8988T (cell line): ENCODE measurements at regions not wholly inside any gene's neighbourhood (a gene's known extent, or its start where the extent isn't known, plus 50 kb on each side); places are given as distances from the start of the nearest gene placed in this dataset.

Experiments
- DNase-seq: peaks from one replicate; pipeline ENCODE4 v3.0.0; 2011

- no peak for DNase-seq
Measured at GRCh38 chrX:20418379-20419150, 151.9 kb upstream of the RPS6KA3 start.

DNA sequence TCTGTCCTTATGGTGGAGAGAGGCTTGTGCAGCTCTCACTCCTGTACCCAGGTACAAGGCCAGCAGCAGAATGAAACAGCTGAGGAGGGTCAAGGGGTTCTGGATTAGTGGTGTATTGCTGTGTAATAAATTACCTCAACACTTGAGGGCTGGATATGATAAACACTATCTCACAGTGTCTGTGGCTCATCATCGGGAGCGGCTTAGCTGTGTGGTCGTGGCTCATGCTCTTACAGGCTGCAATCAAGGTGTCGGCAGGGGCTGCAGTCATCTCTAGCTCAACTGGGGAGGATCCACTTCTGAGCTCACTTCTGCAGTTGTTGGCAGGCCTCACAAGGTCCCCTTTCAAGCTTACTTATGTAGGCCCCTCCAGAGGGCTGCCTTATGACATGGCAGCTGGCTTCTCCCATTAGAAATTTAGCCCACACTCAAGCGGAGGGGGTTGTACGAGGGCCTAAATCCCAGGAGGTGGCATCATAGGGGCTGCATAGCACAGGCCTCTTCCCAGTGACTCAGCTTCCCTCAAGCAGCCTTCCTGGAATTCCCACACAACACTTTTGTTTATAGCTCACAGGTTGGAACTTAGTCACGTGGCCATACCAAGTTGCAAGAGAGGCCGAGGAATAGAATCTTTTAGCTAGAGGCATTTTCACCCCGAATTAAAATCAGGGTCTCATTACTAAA is 148.2 kb upstream of the RPS6KA3 start:
- DNase-seq = no peak

DNA sequence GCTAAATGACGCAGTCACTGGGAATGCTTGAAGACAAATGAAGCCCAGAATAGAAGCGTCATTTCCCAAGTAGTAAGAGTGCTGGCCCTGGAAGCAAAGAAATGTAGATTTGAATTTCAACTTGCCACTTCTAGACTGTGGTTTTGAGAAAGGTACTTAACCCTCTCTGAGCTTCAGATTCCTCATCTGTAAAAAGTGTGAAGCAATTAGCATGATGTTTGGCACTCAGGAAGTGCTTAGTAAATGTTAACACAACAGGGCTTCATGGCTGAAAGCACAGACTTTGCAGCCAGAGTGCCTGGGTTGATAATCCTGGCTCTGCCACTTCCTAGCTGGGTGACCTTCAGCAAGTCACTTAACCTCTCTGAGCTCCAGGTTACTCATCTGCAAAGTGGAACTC is 147.4 kb upstream of the RPS6KA3 start:
- DNase-seq = no peak

DNA sequence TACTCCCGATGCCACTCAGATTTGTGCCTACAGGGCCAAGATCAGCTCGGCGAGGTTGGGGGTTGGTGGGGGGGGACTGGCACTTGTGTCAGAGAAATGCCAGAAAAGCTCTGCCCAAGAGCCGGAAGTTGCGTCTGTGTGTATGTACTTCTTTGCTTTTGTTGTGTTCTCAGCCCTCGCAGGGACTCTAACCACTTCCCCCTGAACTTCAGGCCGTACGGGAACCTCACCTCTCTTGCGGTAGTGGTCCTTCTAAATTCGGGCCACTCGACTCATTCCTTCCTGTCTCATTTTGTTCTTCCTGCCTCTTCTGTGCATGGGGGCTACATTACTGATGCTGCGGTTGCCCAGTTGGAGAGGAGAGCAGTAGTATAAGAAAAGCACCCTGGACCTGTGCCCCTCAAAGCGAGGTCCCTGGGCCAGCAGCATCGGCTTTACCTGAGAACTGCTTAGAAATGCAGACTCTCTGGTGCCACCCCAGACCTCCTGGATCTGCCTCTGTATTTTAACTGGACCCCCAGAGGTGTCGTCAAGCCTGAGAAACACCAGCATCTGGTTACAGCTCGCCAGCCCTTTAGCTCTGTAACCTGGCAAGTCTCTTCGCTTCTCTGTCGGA is 146.3 kb upstream of the RPS6KA3 start:
- DNase-seq = no peak

- no peak for DNase-seq
Measured at GRCh38 chrX:20410540-20410939, 143.8 kb upstream of the RPS6KA3 start.

DNA sequence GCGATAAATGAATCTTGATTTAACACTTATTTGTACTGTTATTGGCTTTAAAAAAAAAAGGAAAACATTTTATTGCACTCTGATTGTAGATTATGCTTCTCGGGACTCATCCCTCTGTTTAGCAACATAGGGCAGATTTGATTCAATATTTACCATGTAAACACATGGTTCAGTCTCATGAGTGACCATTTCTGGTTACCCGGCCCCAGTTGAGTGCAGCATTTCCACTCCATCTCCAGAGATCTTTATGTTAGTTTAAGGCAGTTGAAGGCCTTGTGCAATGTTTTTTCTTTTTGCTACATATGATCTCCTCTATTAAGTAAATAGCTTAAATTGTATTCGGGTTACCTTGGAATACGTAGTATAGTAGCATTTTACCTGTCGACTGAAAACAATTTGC is 143.3 kb upstream of the RPS6KA3 start:
- no peak for DNase-seq

GRCh38 chrX:20402956-20403355 is 136.2 kb upstream of the RPS6KA3 start:
- no peak for DNase-seq

DNA sequence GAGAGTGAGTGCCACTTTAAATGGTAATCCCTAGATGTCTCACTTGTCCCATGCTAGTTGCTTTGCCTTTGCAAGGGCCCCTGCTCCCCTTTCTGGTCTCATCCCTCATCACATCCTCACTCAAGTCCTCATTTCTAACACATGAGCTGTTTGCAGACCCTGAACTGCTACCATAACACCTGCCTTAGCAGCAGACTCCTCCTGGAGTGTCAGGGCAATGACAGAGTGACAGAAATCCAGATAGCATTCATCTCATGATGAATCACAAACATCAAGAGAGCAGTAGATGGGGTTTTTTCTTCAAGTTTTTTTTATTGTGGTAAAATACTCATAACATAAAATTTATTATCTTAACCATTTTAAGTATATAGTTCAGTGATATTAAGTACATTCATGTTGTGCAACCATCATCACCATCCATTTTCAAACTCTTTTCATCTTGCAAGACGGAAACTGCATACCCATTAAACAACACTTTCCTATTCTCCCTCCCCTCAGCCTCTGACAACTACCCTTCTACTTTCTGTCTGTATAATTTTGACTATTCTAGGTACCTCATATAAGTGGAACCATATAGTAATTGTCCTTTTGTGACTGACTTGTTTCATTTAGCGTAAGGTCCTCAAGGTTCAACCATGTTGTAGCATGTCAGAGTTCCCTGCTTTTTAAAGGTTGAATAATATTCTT is 133.2 kb upstream of the RPS6KA3 start:
- DNase-seq = no peak

DNA sequence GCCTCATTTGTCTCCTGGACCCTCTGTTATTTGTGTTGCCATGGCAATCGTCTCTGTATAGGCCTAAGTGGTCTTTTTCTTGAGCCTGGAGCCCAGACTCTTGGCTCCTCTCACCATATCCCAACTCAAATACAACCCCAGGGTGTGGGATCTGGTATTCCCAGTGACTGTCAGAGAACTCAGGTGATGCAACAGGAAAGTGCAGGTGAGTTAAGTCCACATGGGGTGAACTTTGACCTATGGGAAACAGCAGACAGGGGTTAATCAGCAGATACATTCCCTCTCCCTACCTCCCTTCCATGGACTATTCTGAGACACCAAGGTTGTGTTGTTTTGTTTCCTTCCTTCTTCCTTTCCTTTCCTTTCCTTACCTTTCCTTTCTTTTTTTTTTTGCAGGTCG is 130.9 kb upstream of the RPS6KA3 start:
- no peak for DNase-seq

GRCh38 chrX:20394451-20394850 is 127.7 kb upstream of the RPS6KA3 start:
- DNase-seq = no peak

DNA sequence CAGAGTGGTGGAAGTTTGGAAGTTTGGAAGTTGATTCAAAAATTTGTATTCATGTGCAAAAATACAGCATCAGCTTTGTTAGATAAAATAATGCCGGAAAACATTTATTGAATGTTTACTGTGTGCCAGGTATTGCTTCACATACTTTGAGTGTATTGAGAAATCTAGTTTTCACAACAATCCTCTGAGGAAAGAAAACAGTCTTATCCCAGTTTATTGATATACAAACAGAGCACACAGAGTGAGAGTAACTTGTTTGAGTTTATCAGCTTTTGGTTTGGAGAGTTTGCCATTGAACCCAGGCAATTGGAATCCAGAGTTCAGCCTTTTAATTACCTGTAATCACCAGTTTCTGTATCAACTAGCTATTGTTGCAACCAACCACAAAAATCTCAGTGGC is 127.2 kb upstream of the RPS6KA3 start:
- DNase-seq = no peak

DNA sequence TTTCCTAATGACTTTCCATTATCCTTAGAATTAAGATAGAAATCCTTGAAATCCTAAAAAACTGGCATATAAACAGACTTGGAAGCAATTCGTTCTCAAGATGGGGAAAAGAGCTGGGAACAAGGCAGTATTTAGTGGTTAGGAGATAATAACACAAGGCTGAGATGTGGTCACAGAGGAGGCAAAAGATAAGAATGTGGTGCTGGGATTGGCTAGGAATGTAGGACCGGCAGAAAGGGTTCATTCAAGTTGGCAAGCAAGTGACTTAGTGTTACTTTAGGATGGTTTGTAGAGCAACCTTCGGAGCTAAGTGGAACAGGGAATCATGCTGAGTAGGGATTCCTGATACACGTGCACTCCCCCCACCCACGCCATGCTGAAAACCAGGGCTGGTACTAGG is 121.9 kb upstream of the RPS6KA3 start:
- no peak for DNase-seq

DNA sequence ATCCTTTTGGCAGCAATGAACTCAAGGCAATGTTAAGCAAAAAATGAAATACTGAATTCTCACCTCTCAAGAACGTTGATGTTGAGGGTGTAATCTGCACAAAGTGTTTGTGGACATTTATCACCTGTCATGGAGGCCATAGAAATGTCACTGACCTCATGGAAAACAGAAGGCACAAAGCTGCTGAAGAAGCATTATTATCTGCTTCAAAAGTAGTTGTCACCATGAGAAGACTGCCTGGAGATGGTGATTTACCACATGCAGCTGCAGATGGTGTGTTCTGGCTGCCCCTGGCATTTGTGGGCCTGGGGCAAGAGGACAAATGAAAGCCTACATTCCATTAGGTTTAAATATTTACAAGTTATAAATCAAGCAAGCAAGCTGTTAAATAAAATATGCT is 116.8 kb upstream of the RPS6KA3 start:
- no peak for DNase-seq

DNA sequence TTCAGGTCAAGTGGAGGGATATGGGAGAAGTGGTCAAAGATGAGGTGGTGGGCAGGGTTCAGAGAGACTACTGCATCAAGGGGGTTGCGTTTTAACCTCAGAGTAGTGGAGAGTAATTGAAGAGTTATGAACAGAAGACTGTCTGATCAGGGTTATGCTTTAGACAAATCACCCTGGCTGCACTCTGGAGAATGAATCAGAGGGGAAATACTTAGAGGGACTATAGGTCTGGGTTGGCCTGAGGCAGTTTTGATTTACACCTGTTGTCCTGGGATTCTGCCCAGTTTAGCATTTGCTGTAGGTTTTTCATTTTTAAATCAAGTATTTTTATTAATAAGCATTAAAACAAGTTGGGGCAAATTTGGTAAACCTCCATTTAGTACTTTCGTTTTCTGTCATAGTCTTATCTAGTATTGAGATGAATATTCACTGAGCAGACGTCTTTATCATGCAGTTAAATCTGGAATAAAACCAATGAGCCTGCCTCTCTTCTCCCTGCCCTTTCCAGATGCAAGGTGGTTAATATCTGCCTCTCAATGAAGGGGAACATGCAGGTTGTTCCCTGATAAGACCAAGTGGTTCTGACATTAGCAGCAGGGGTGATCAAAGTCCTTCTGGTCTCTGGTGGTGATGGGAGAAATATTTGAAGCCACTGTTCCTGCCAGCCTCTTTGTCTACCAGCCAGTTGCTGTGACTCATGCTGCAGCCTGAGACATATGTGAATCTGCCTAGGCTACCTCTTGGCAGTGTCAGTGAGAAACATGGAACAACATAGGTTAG is 116.0 kb upstream of the RPS6KA3 start:
- no peak for DNase-seq

DNA sequence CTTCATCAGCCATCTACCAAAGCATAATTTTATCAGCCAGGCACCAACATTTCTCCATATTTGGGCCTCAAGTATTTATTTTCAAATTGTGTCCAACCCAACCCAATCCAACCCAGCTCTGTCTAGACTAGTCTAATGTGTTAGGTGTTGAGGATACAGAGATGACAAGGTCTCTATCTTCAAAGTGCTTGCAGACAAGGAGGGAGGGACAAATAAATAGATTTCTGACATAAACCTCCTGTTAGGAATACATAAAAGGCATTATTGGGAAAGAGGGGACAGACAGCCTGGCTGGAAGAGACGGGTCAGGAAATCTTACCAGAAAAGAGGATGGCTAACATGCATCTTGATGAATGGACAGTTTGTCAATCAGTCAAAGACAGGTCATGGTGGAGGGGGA is 115.4 kb upstream of the RPS6KA3 start:
- no peak for DNase-seq

GRCh38 chrX:20378233-20378920 is 111.7 kb upstream of the RPS6KA3 start:
- DNase-seq = no peak

DNA sequence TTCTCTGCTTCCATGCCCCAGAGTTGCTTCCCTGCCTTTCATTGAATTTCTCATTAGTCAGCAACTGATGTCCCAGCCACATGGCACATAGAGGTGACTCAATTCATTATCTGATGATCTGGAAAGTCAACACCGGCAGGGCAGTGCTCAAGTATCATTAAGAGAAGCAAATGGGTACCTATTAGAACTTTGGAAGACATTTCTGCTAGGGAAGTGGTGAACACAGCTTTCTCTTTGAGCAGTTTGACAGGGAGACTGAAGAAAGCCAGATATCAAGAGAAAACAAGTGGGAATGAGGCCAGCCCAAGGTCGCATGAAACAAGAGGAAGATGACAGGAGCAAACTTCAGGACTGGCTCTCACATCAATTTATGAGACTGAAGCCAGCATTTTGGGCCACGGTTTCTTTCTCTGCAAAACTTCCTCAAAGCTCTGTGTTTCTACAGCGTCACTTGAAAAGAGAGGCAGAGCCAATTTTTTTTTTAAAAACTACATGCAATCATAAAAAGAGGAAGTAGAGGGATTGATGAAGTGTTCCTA is 108.3 kb upstream of the RPS6KA3 start:
- no peak for DNase-seq

- no peak for DNase-seq
Measured at GRCh38 chrX:20374450-20374849, 107.7 kb upstream of the RPS6KA3 start.

- no peak for DNase-seq
Measured at GRCh38 chrX:20373063-20373462, 106.4 kb upstream of the RPS6KA3 start.

- no peak for DNase-seq
Measured at GRCh38 chrX:20372533-20372932, 105.8 kb upstream of the RPS6KA3 start.

GRCh38 chrX:20369468-20369867 is 102.8 kb upstream of the RPS6KA3 start:
- no peak for DNase-seq

- DNase-seq = no peak
Measured at GRCh38 chrX:20364238-20364637, 97.5 kb upstream of the RPS6KA3 start.
